Stimulated activated CD4-positive, alpha-beta T cell treated with anti-CD3 and anti-CD28 coated beads, TNF-alpha, amount 100 ng/mL, for 1 hour (primary cell): ENCODE measurements at regions not wholly inside any gene's neighbourhood (a gene's known extent, or its start where the extent isn't known, plus 50 kb on each side); places are given as distances from the start of the nearest gene placed in this dataset.
A peak's percentile ranks its signal among the peaks of the same experiment; 100 is the strongest.
"Not testable (repeated sequence)": the region's sequence is repeated elsewhere in the genome, so short reads cannot be mapped to it uniquely, and the experiment has no call there.

Experiments used
- DNase-seq, 3 donors: peaks; one replicate each; pipeline ENCODE4 v3.0.0-alpha.2; 2020; ENCODE audit warnings: low read depth in 3 of 3, low spot score in 1 of 3

DNA sequence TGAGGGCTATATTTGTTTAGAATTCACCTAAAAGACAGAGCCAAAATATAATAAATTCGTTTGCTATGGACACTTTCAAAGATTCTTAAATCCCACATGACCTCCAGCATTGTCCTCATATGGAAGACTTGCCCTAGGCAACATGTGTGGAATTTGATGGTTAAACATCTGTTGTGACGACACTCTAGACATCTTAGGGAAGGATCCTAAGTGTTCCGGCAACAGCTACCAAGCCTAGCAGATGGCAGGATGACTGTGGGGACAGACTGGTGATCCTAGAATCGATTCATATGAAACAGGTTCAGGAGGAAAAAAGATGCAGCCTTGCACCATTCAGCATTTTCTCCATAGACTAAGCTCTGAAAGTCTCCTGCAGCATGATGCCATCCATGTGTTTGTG, 77.6 kb upstream of the BACH2 start:
- no peak for DNase-seq

- no peak for DNase-seq
Observed at GRCh38 chr6:90372885-90373284, 76.2 kb upstream of the BACH2 start.

DNA sequence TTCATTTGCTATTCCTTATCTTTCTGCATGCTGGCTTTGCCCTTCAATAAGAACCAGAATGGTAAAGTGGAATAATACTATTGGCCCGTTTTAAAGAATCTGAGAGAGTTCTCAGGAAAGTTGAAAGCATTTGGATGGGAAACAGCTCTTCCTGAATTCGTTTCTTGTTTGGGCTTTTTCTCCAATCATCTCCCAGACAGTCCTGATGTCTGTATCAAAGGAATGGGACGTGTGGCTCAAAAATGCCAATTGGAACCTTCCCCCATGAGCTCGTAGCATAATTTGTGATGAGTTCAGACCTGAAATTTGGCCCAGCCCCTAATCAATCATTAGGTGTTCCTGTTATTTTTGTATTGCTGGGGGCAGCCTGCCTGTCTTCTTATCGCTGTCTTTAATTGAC, 75.8 kb upstream of the BACH2 start:
- no peak for DNase-seq

GRCh38 chr6:90370493-90370959, 73.9 kb upstream of the BACH2 start:
- DNase-seq: no peak

DNA sequence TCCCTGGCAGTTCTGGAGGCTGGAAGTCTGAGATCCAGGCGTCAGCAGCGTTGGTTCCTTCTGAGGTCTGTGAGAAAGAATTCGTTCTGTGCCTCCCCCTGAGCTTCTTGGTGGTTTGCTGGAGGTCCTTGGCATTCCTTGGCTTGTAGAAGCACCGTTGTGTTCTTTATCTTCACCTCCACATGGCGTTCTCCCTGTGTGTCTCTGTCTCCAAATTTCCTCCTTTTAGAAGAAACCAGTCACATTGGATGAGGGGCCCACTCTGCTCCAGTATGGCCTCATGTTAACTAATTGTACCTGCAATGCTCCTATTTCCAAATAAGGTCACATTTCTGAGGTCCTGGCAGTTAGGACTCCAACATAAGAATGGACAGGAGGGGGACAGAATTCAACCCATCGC, 73.0 kb upstream of the BACH2 start:
- no peak for DNase-seq

DNA sequence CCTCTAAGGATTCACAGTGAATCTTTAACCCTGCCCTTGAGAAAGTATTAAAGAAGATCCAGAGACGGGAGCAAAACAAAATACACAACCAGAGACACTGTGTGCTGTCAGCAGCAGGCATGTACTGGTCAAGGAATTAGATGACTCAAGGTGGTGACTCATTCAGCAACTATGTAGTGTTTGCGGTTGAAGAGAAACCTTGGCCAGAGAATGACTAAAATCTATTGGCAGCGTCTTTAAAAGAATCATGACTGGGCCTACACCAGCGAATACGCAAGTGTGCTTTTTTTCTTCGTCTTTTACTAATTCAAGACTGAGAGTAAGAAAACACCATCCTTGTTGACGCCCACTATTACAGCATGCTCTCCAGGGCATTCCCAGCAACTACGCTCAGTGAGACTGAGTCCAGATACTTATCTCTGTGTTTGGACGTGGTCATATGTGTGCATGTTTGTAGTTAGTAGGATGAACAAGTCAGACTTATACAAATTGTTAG, 72.4 kb upstream of the BACH2 start:
- DNase-seq: no peak

DNA sequence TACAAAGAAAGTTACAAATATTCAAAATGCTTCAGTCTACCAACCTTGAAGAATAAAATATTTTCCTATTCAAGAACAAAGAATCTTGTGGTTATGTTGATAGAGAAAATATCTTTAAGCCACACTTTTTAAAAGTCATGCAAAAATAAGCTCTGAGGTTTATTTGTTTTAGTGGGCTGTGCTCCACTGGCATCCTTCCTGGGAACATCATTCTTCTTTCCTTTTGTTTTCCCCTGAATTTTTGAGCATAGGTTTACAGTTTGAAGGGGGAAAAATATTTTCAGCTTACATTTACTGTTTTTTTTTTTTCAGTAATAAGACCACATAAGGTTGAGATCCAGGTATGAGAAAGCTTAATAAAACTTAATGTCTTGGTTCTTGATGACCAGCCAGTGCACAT, 72.0 kb upstream of the BACH2 start:
- no peak for DNase-seq

DNA sequence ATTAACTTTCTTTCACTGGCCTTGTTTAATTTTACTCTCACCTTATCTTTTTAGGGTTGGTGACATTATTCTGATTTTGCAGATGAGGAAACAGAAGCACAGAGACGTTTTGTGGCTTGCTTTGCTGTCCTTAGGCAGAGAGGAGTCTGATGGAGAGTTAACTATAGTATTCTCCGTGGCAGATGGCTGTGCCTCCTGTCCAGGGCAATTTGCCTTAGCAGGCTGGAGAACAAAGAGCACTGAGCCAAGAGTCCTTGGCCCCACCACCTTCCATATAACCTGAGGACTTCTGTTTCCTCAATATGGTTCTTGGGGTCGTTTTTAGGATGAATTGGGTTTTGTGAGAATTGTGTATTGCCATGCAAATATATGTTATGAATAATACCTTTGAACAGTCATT, 71.4 kb upstream of the BACH2 start:
- no peak for DNase-seq

DNA sequence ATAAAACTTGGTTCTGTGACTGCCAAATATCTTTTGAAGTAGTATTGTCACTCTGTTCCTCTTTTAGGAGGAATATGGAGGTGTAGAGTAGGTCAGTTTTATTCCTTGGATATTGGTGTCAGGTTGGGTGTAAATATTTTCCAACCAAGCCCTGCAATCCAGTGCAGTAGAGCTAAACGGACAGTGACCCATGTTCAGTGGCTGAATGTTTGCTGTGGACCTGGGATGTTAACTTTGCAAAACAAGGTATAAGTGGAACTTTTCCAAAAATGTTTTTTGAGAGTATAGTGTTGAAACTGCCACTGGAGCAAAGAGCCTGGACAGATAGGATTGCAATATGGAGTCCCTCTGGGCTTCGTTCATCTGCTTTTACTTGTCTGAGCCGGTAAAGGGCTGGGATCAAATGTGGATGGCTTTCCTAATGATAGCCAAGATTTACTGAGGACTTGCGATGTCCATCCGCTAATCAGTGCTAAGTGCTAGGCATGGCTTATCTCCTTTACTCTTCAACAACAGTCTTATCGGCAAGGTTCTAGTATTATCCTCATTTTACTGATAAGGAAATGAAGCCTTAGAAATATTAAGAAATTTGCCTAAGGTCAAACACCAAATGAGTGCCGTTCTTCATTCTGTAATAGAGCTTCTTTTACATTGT, 69.0 kb upstream of the BACH2 start:
- DNase-seq: no peak

DNA sequence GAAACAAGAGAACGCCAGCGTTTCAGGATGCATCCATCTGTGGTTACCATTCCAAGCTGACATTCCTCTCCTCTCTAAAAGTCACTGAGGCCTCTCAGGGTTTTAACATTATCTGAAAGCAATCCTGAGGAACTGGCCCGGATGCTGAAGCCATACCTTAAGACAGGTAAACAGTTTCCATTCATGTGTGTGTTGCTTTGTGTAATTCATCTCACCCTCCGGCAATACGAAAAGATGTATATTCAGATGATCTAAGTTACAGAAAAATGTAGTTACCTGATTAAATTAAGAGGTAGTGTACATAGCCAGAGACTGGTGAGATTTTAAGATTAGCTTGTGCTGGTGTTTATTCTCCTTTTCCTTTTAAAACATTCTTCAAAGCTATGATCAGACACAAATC, 68.4 kb upstream of the BACH2 start:
- DNase-seq: no peak

- no peak for DNase-seq
Observed at GRCh38 chr6:90364286-90364685, 67.6 kb upstream of the BACH2 start.

- DNase-seq: no peak
Observed at GRCh38 chr6:90362318-90362717, 65.7 kb upstream of the BACH2 start.

- no peak for DNase-seq
Observed at GRCh38 chr6:90361174-90361573, 64.5 kb upstream of the BACH2 start.

DNA sequence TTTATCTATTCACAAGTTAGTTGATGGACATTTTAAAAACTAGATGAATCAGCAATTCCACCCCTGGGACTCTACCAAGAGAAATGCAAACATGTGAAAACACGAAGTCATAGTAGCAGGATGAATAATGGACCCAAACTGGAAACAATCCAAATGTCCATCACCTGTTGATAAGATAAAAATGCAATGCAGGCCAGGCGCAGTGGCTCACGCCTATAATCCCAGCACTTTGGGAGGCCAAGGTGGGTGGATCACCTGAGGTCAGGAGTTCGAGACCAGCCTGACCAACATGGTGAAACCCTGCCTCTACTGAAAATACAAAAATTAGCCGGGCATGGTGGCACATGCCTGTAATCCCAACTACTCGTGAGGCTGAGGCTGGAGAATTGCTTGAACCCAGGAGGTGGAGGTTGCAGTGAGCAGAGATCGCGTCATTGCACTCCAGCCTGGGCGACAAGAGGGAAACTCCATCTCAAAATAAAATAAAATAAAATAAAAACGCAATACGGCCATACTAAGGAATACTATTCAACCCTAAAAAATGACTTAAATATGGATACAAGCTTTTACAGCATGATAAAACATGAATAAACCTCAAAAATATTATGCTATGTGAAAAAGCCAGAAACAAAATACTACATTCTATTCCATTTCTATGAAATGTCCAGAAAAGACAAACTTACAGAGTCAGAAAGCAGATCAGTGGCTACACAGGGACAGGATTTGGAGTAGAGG, 61.6 kb upstream of the BACH2 start:
- not testable (repeated sequence) for DNase-seq

- no peak for DNase-seq
Observed at GRCh38 chr6:90356012-90356421, 59.4 kb upstream of the BACH2 start.

DNA sequence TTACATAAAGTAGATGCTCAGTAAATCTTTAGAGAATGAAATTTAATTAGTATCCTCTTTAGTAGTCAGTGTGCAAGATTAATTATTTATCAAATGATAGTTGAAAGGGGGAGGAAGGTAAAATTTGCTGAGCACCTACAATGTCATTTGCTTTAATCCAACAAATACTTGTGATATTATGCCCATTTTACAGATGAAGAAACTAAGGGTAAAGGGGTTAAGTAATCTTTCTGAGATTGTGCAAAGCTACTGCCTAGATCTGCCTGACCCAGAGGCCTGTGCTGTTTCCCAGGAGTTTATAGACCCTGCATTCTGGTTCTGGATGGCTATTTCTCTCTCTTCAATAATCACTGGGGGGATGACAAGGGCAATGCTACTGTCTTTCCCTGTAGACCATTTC, 58.3 kb upstream of the BACH2 start:
- no peak for DNase-seq

DNA sequence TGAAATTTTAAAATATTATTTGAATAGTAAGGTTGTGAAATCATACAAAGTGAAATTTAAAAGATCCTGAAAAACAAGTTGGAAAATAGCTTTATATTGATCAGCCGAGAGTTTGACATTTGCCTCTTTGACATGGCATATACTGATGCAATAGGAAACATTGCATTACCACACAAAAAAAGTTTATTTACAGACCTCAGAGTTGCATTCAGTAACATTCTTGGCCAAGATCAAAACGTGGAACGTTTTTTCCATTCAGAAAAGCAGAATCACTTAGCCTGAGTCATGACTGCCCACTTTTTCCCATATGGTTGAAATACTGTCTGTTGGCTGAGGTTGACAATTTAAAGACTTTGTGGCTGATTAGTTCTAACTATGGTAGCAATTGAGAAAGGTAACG, 55.1 kb upstream of the BACH2 start:
- DNase-seq: no peak

- DNase-seq: peak in 2 of 3 donors; percentile 12 to 16
Observed at GRCh38 chr6:90350689-90351554, 54.3 kb upstream of the BACH2 start.

GRCh38 chr6:90347411-90347851, 50.8 kb upstream of the BACH2 start:
- no peak for DNase-seq

DNA sequence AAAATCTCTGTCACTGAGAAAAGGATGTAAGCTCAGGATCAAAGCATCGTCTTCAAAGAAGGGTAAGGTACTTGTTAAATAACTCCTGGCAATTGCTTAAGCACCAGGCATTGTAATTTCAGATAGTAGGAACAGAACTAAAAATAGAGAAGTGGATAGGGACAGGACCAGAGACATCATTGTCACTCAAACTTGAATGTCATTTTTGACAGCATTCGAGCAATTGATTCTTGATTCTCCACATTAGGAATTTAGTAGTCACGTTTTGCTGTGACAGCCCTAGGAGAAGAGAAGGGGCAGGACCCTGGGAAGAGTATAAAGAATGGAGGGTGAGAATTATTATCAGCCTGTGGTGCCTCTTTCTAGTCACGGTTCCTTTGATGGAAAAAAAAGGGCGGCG, 50.1 kb upstream of the BACH2 start:
- DNase-seq: no peak
